Natural killer cell (primary cell): ENCODE measurements at regions not wholly inside any gene's neighbourhood (a gene's known extent, or its start where the extent isn't known, plus 50 kb on each side); places are given as distances from the start of the nearest gene placed in this dataset.

ENCODE experiments used
- ATAC-seq, 3 donors: fragments of 150-1000 bp in 2 of 3; fragments of 200-7000 bp in 1 of 3; cut with Tn5 transposase; 1 replicate in 1 of 3; 2 replicates in 2 of 3; pipeline ENCODE4 v1.10.0; 2021; ENCODE audit warnings: mild to moderate bottlenecking in 2 of 3, moderate library complexity in 2 of 3
- DNase-seq, 2 donors: peaks; one replicate each; pipeline versions ENCODE4 v3.0.0 to v3.0.0-alpha.2; 2013 to 2021; ENCODE audit warnings: mixed read lengths in 1 of 2
- H3K27ac ChIP-seq: one replicate; pipeline ENCODE4 v1.5.1; 2013; ENCODE audit warnings: mild to moderate bottlenecking, low read length
- H3K27me3 ChIP-seq: one replicate; pipeline ENCODE4 v1.6.1; 2013; ENCODE audit warnings: low read length; ENCODE audit not compliant: control insufficient read depth, insufficient read depth
- H3K36me3 ChIP-seq: one replicate; pipeline ENCODE4 v1.6.1; 2013; ENCODE audit warnings: low read length; ENCODE audit not compliant: control insufficient read depth, insufficient read depth
- H3K4me1 ChIP-seq: one replicate; pipeline ENCODE4 v1.6.1; 2013; ENCODE audit warnings: low read length; ENCODE audit not compliant: control insufficient read depth, insufficient read depth
- H3K4me3 ChIP-seq: one replicate; pipeline ENCODE4 v1.5.1; 2013; ENCODE audit warnings: low read length
- H3K9me3 ChIP-seq: one replicate; pipeline ENCODE4 v1.6.1; 2013; ENCODE audit warnings: low read length; ENCODE audit not compliant: control insufficient read depth, insufficient read depth
- H3K27ac Mint-ChIP-seq, 2 donors: one replicate each; pipeline ENCODE4 v1.8.0; 2022; ENCODE audit warnings: mild to moderate bottlenecking in 2 of 2, mixed read lengths in 2 of 2, moderate library complexity in 1 of 2
- H3K27me3 Mint-ChIP-seq, 2 donors: one replicate each; pipeline ENCODE4 v1.8.0; 2022; ENCODE audit warnings: low read depth in 2 of 2, mixed read lengths in 2 of 2
- H3K36me3 Mint-ChIP-seq: one replicate; pipeline ENCODE4 v1.8.0; 2022; ENCODE audit warnings: mixed read lengths
- H3K4me1 Mint-ChIP-seq, 2 donors: one replicate each; pipeline ENCODE4 v1.8.0; 2022; ENCODE audit warnings: mixed read lengths in 2 of 2
- H3K4me3 Mint-ChIP-seq: one replicate; pipeline ENCODE4 v1.8.0; 2022; ENCODE audit warnings: mild to moderate bottlenecking, moderate library complexity, mixed read lengths
- H3K9me3 Mint-ChIP-seq, 2 donors: one replicate each; pipeline ENCODE4 v1.8.0; 2022; ENCODE audit warnings: mixed read lengths in 2 of 2
- CTCF ChIP-seq: fragments of 200-600 bp; IDR thresholded peaks from one replicate; pipeline ENCODE4 v1.8.0; 2022; ENCODE audit warnings: antibody characterized with exemption
- WGBS: methylation state at CpG from one replicate; pipeline ENCODE4 v1.1.7; 2013; ENCODE audit warnings: missing lambda C conversion rate; ENCODE audit not compliant: insufficient coverage; 5-methylcytosine and 5-hydroxymethylcytosine counted together
- intact Hi-C: fragments of 100-400 bp; cut with micrococcal nuclease; formaldehyde crosslinking; loops from one replicate; pipeline ENCODE4 v1.14.2; 2022

DNA sequence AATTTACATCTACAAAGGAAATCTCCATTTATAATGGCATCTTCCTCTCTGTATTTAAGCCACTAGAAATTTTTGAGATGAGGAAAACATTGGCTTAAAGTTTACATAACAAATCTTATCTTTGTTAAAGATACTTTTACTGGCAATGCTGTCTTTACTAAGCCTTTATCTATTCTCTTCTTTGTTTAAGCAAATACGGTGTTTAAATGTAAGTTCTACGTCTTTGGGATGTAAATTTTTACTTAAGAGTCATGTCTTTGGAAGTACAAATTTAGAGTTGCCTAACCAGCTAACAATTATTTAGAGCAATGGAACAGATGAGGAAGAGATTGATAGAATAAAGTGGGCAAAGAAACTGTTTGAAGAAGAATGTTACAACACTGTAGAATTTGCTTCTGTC, 1024.0 kb upstream of the PCDH10 start:
- Histone ChIP-seq H3K27ac (no peak overlapping the region), H3K36me3 (no peaks in the 10 kb centered on the region), H3K9me3 (no peaks in the 10 kb centered on the region), H3K4me3 (no peak overlapping the region), H3K27me3 (no peaks in the 10 kb centered on the region), H3K4me1 (no peaks in the 10 kb centered on the region)
- Mint-ChIP-seq H3K9me3 (peaks cover 15 to 28% of the 10 kb centered on the region in 2 donors), H3K4me1 (no peaks in the 10 kb centered on the region), H3K4me3 (no peak overlapping the region), H3K27ac (no peak overlapping the region), H3K27me3 (no peaks in the 10 kb centered on the region), H3K36me3 (peaks cover 15% of the 10 kb centered on the region)
- no peak for TF ChIP-seq CTCF
- intact Hi-C loops, result no loop called here
- ATAC-seq, result no peak
- WGBS, result no CpG with 5 or more reads among the region's 2 CpGs
- no peak for DNase-seq

DNA sequence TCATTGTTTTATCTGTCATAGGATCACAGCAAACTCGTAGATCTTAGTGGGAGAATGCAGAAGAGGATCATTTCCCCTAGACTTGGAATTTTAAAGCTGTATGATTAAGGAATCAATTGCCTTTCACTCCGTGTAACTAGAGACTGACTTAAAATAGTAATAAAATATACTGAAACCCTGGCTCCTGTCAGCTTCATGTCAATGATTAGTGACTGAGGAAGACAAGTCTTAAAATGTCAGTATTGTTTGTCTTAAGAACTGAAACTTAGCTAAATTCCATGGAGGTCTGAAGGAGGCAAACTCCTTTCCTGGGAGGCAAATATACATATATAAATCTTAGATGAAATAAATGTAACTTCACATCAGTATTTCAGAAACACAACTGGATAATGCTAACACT, 1016.7 kb upstream of the PCDH10 start:
- no peak overlapping the region for H3K27ac ChIP-seq
- Mint-ChIP-seq H3K36me3 (peaks cover 13% of the 10 kb centered on the region), H3K4me3 (no peak overlapping the region), H3K27ac (no peak overlapping the region), H3K4me1 (no peaks in the 10 kb centered on the region), H3K27me3 (no peaks in the 10 kb centered on the region), H3K9me3 (peaks cover 11 to 12% of the 10 kb centered on the region in 2 donors)
- no peak overlapping the region for H3K4me3 ChIP-seq
- H3K36me3 ChIP-seq, result no peaks in the 10 kb centered on the region
- intact Hi-C loops, result no loop called here
- DNase-seq (no peak), ATAC-seq (no peak)
- no peaks in the 10 kb centered on the region for H3K27me3 ChIP-seq
- WGBS, result no CpG with 5 or more reads among the region's 2 CpGs
- no peaks in the 10 kb centered on the region for H3K4me1 ChIP-seq
- H3K9me3 ChIP-seq, result no peaks in the 10 kb centered on the region
- TF ChIP-seq CTCF, result no peak

DNA sequence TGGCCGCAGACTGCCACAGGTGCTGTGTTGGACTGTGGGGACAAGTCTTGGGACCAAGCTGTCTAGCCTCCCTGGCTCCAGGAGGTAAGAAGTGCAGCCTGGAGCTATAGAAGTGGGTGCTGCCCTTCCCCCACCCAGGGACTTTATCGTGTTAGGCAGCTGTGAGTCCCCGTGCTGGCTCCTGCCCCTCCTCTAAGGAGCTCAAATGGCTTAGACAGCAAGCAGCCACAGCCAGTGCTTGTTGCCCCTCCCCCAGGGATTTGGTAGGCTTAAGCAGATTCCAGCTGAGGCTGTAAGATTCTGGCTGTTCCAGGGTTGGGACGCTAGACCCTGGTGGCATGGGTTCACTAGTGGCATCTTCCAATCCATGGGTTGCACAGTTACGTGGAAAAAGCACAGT, 979.4 kb upstream of the PCDH10 start:
- Mint-ChIP-seq H3K27ac (no peak overlapping the region), H3K27me3 (no peaks in the 10 kb centered on the region), H3K36me3 (peaks cover 30% of the 10 kb centered on the region), H3K4me1 (no peaks in the 10 kb centered on the region), H3K4me3 (no peak overlapping the region), H3K9me3 (peaks cover 27 to 35% of the 10 kb centered on the region in 2 donors)
- Histone ChIP-seq H3K9me3 (peaks cover 13% of the 10 kb centered on the region), H3K4me1 (no peaks in the 10 kb centered on the region), H3K4me3 (no peak overlapping the region), H3K27ac (no peak overlapping the region), H3K36me3 (no peaks in the 10 kb centered on the region), H3K27me3 (no peaks in the 10 kb centered on the region)
- ATAC-seq, result no peak
- no peak for TF ChIP-seq CTCF
- DNase-seq, result no peak
- WGBS, result 90% methylated on average over 5 of the region's 5 CpGs
- intact Hi-C loops, result no loop called here

- Histone ChIP-seq H3K36me3 (no peaks in the 10 kb centered on the region), H3K9me3 (no peaks in the 10 kb centered on the region), H3K4me1 (no peaks in the 10 kb centered on the region), H3K27me3 (no peaks in the 10 kb centered on the region), H3K4me3 (no peak overlapping the region), H3K27ac (no peak overlapping the region)
- H3K27ac Mint-ChIP-seq, result no peak overlapping the region
- TF ChIP-seq CTCF, result no peak
- no CpG with 5 or more reads among the region's 2 CpGs for WGBS
- H3K4me3 Mint-ChIP-seq, result no peak overlapping the region
- H3K4me1 Mint-ChIP-seq, result no peaks in the 10 kb centered on the region
- no peaks in the 10 kb centered on the region for H3K36me3 Mint-ChIP-seq
- no peaks in the 10 kb centered on the region for H3K27me3 Mint-ChIP-seq
- ATAC-seq (no peak), DNase-seq (no peak)
- peaks cover 2 to 11% of the 10 kb centered on the region in 2 donors for H3K9me3 Mint-ChIP-seq
- intact Hi-C loops, result no loop called here
Observed at GRCh38 chr4:132180020-132180427, 969.1 kb upstream of the PCDH10 start.
